Ovary (tissue), 3 donors: ENCODE measurements at regions not wholly inside any gene's neighbourhood (a gene's known extent, or its start where the extent isn't known, plus 50 kb on each side); places are given as distances from the start of the nearest gene placed in this dataset.

Experiments used
- POLR2A ChIP-seq: fragments of 450-650 bp; IDR thresholded peaks from one replicate; pipeline ENCODE4 v1.6.1; 2017; ENCODE audit warnings: antibody characterized with exemption, mild to moderate bottlenecking, moderate library complexity
- TF ChIP-seq, protein P1 (sequence below), 3 donors: fragments of 450-650 bp in 2 of 3; fragments of 200-600 bp in 1 of 3; IDR thresholded peaks; one replicate each; pipeline versions ENCODE4 v1.5.1 to v1.8.0; 2016 to 2022; ENCODE audit warnings: antibody characterized with exemption in 3 of 3, mild to moderate bottlenecking in 1 of 3
- donor health status: DM: no; HTN: no; CAD: no.

DNA sequence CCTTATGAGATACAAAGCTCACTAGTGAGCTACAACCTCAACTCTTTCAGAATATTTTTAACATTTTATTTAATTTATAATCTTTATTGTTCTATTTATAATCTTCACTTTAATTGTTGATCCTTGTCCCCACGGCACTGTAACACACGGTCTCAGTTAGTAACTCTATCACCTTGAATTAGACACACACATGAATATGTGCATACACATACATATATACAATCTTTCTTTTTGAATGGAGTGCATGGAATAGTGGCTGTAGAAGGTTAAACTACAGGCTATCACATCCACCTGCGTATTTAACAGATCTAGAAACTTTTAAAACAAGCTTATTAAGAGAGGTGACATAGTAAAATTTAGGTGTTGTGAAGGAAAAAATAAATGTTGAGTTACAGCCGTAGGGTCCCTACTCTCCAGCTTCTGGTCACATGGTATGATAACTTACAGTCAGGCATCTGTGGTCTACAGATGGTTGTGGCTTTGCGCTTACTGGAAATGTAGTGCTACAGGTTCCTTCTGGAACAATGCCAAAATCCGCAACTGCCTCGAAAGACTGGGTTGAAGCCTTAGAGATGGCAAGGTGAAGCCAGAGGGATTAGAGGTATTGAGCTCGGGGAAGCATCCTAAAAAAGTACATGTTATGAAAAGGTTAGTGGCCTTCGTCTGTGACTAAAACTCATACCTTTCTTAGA lies 1324.1 kb upstream of the SLC39A10 start:
- TF ChIP-seq, protein P1, sequence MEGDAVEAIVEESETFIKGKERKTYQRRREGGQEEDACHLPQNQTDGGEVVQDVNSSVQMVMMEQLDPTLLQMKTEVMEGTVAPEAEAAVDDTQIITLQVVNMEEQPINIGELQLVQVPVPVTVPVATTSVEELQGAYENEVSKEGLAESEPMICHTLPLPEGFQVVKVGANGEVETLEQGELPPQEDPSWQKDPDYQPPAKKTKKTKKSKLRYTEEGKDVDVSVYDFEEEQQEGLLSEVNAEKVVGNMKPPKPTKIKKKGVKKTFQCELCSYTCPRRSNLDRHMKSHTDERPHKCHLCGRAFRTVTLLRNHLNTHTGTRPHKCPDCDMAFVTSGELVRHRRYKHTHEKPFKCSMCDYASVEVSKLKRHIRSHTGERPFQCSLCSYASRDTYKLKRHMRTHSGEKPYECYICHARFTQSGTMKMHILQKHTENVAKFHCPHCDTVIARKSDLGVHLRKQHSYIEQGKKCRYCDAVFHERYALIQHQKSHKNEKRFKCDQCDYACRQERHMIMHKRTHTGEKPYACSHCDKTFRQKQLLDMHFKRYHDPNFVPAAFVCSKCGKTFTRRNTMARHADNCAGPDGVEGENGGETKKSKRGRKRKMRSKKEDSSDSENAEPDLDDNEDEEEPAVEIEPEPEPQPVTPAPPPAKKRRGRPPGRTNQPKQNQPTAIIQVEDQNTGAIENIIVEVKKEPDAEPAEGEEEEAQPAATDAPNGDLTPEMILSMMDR (IDR thresholded peaks at IDR 0.05): no peak
- no peak for TF ChIP-seq POLR2A
